ENCODE measurements at regions not wholly inside any gene's neighbourhood (a gene's known extent, or its start where the extent isn't known, plus 50 kb on each side); places are given as distances from the start of the nearest gene placed in this dataset.

- ChIA-PET CTCF (no interaction called here), POLR2A (ENCODE audit: unreplicated experiment) (no interaction called here)
- no peaks in the 10 kb centered on the region for H3K9me2 ChIP-seq (ENCODE audit: insufficient read depth)
- intact Hi-C loops (cut with micrococcal nuclease; ENCODE audit: unreplicated experiment), result no loop called here
- no peak overlapping the region for H3K4me3 ChIP-seq
- no peaks in the 10 kb centered on the region for H4K20me1 ChIP-seq (ENCODE audit: insufficient read depth)
- no peaks in the 10 kb centered on the region for H3K36me3 ChIP-seq (ENCODE audit: low read depth)
- H2AFZ ChIP-seq, result no peak overlapping the region
- H3K79me2 ChIP-seq (ENCODE audit: low read depth), result no peaks in the 10 kb centered on the region
- H3K4me1 ChIP-seq (replicated peaks; ENCODE audit: insufficient read depth), result no peaks in the 10 kb centered on the region
- H3F3A ChIP-seq (ENCODE audit: insufficient read depth, low read depth), result no peaks in the 10 kb centered on the region
- H3K27me3 ChIP-seq (ENCODE audit: insufficient read depth, low read depth), result no peaks in the 10 kb centered on the region; the same call in 1 of the 2 replicates
- BruUV-seq (replicated peaks), result no TSS peak
- no peaks in the 10 kb centered on the region for H3K9me3 ChIP-seq (ENCODE audit: insufficient read depth, low read depth)
- H3K27ac ChIP-seq, result no peak overlapping the region
- TF ChIP-seq EZH2 (IDR thresholded peaks at IDR 0.05; ENCODE audit: low read depth), result no peak
- no peak for TF ChIP-seq CTCF (conservative IDR thresholded peaks at IDR 0.05)
- no peak overlapping the region for H3K4me2 ChIP-seq
- DNase-seq, result no peak
Measured at GRCh38 chr16:52932321-52932720, 120.4 kb downstream of the CHD9NB start.

DNA sequence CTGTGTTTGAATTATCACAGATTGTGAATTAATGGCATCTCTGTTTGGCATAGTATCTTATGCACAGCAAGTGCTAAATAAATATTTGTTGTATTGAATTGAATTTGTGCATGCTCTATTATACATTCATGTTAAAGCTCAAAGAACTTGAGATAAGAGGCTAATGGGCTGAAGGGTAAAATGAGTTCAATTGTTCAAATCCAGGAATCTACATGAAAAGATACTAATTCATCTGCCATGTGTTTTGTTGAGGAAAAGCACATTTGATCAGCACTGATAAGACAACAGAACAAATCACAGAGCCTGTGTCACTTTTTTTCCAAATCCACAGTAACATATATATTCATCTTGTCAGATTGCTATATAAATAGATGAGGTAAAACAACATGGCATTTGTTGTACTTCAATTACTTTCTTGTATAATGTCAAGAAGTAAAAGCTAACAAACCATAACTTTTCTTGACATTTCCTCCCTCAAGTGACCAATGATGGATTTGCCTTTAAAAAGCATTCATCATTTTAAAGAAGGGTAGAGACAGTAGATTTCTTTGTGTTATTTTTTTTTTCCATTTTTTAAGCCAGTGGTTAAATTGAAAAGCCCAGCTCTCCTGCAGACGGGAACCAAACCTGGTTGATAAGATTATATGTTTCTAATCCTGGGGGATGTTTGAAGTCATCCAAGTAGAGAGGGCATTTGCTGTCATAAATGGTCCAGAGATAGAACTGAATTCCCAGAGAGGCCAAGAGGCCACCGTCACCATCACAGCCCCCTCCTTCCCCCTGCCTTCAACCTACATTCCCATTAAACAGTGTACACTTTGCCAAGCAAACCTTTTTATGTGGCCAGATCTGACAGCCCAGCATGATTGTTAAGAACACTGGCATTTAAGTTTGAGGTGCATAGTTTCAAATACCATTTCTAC lies 123.0 kb downstream of the CHD9NB start:
- Histone ChIP-seq H3K79me2 (ENCODE audit: low read depth) (no peaks in the 10 kb centered on the region), H3K4me3 (no peak overlapping the region), H3K27me3 (ENCODE audit: insufficient read depth, low read depth) (no peaks in the 10 kb centered on the region), H3K27ac (no peak overlapping the region), H3K9me3 (ENCODE audit: insufficient read depth, low read depth) (no peaks in the 10 kb centered on the region), H3K4me2 (no peak overlapping the region), H2AFZ (no peak overlapping the region), H3F3A (ENCODE audit: insufficient read depth, low read depth) (no peaks in the 10 kb centered on the region), H3K9me2 (ENCODE audit: insufficient read depth) (no peaks in the 10 kb centered on the region), H3K4me1 (replicated peaks; ENCODE audit: insufficient read depth) (no peaks in the 10 kb centered on the region), H3K36me3 (ENCODE audit: low read depth) (no peaks in the 10 kb centered on the region), H4K20me1 (ENCODE audit: insufficient read depth) (no peaks in the 10 kb centered on the region)
- BruUV-seq (replicated peaks), result no TSS peak
- TF ChIP-seq CTCF (conservative IDR thresholded peaks at IDR 0.05), result no peak
- no peak for TF ChIP-seq EZH2 (IDR thresholded peaks at IDR 0.05; ENCODE audit: low read depth)
- ChIA-PET POLR2A (ENCODE audit: unreplicated experiment) (no interaction called here), CTCF (no interaction called here)
- DNase-seq, result no peak
- intact Hi-C loops (cut with micrococcal nuclease; ENCODE audit: unreplicated experiment), result no loop called here

DNA sequence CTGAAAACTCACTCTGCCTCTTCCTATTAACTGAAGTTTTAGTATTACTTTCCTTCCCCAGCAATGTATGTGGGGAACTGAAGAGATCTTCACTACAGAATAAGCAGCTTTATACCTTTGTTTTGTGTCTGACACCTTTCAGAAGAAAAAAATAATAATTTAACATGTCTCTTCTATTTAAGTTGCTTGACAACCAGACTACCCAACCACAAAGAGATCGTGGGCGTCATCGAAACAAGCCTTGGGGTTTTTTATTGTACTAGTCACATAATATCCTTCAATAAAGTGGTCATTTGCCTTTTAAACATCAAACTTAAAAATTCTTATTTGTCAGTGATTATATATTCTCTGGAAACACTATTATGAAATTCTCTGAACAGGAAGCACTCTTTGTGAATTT lies 123.7 kb downstream of the CHD9NB start:
- H3K4me1 ChIP-seq (replicated peaks; ENCODE audit: insufficient read depth), result no peaks in the 10 kb centered on the region
- TF ChIP-seq EZH2 (IDR thresholded peaks at IDR 0.05; ENCODE audit: low read depth) (no peak), CTCF (conservative IDR thresholded peaks at IDR 0.05) (no peak)
- no peaks in the 10 kb centered on the region for H3K36me3 ChIP-seq (ENCODE audit: low read depth)
- DNase-seq, result no peak
- H3K4me2 ChIP-seq, result no peak overlapping the region
- ChIA-PET CTCF (no interaction called here), POLR2A (ENCODE audit: unreplicated experiment) (no interaction called here)
- no peaks in the 10 kb centered on the region for H3K9me3 ChIP-seq (ENCODE audit: insufficient read depth, low read depth)
- no peak overlapping the region for H3K27ac ChIP-seq
- no peaks in the 10 kb centered on the region for H3K27me3 ChIP-seq (ENCODE audit: insufficient read depth, low read depth)
- H2AFZ ChIP-seq, result no peak overlapping the region
- H3F3A ChIP-seq (ENCODE audit: insufficient read depth, low read depth), result no peaks in the 10 kb centered on the region
- no peaks in the 10 kb centered on the region for H3K9me2 ChIP-seq (ENCODE audit: insufficient read depth)
- no peaks in the 10 kb centered on the region for H3K79me2 ChIP-seq (ENCODE audit: low read depth)
- intact Hi-C loops (cut with micrococcal nuclease; ENCODE audit: unreplicated experiment), result no loop called here
- H4K20me1 ChIP-seq (ENCODE audit: insufficient read depth), result no peaks in the 10 kb centered on the region
- no TSS peak for BruUV-seq (replicated peaks)
- H3K4me3 ChIP-seq, result no peak overlapping the region

All from PC-9 (cell line).